GM06990 (cell line): ENCODE measurements at regions not wholly inside any gene's neighbourhood (a gene's known extent, or its start where the extent isn't known, plus 50 kb on each side); places are given as distances from the start of the nearest gene placed in this dataset.

Source experiments
- DNase-seq: peaks from one replicate; pipeline ENCODE4 v3.0.0-alpha.2; 2011; ENCODE audit not compliant: insufficient read length; ENCODE audit errors: extremely low read depth
- H3K27me3 ChIP-seq: replicated peaks from 2 replicates; pipeline ENCODE4 v1.6.0; 2011; ENCODE audit warnings: low read length; ENCODE audit not compliant: control insufficient read depth, insufficient read depth
- H3K36me3 ChIP-seq: 2 replicates; pipeline ENCODE4 v1.5.1; 2011; ENCODE audit warnings: low read length; ENCODE audit not compliant: control insufficient read depth, insufficient read depth
- H3K4me3 ChIP-seq: replicated peaks from 2 replicates; pipeline ENCODE4 v1.5.1; 2011; ENCODE audit warnings: low read depth, mild to moderate bottlenecking, control low read depth, low read length
- TF ChIP-seq, protein P1 (sequence below): IDR thresholded peaks from 2 replicates; pipeline ENCODE4 v1.5.1; 2011; ENCODE audit warnings: low read length, control low read depth, mild to moderate bottlenecking, inconsistent platforms; ENCODE audit not compliant: insufficient read depth, poor library complexity, severe bottlenecking

- TF ChIP-seq, protein P1, sequence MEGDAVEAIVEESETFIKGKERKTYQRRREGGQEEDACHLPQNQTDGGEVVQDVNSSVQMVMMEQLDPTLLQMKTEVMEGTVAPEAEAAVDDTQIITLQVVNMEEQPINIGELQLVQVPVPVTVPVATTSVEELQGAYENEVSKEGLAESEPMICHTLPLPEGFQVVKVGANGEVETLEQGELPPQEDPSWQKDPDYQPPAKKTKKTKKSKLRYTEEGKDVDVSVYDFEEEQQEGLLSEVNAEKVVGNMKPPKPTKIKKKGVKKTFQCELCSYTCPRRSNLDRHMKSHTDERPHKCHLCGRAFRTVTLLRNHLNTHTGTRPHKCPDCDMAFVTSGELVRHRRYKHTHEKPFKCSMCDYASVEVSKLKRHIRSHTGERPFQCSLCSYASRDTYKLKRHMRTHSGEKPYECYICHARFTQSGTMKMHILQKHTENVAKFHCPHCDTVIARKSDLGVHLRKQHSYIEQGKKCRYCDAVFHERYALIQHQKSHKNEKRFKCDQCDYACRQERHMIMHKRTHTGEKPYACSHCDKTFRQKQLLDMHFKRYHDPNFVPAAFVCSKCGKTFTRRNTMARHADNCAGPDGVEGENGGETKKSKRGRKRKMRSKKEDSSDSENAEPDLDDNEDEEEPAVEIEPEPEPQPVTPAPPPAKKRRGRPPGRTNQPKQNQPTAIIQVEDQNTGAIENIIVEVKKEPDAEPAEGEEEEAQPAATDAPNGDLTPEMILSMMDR, result no peak
Observed at GRCh38 chr4:135354876-135355275, 1153.3 kb upstream of the PABPC4L start.

GRCh38 chr4:135353008-135353407, 1151.4 kb upstream of the PABPC4L start:
- Histone ChIP-seq H3K4me3 (no peak overlapping the region), H3K36me3 (no peaks in the 10 kb centered on the region), H3K27me3 (no peaks in the 10 kb centered on the region)
- TF ChIP-seq, protein P1, result no peak
- no peak for DNase-seq

More at GRCh38 chr4:135354876-135355275, 1153.3 kb upstream of the PABPC4L start:
- DNase-seq, result no peak
- Histone ChIP-seq H3K27me3 (no peaks in the 10 kb centered on the region), H3K4me3 (no peak overlapping the region), H3K36me3 (no peaks in the 10 kb centered on the region)

DNA sequence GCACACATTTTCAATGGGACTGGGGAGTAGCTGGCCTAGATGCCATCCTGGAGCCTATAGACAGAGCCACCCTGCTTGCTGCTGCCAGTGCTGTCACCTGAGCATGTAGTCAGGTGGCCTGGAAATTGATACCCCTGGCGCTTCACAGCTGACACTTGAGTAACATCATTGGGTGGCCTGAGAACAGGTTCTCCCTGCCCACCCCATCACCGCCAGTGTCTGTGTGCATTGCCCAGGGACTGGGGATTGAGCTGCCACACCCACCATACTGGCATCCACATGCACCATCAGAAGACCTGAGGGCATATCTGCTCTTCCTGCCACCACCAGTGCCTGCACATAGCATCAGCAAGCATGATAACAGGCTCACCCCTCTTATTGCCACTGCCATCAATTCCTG, 1142.9 kb upstream of the PABPC4L start:
- no peaks in the 10 kb centered on the region for H3K36me3 ChIP-seq
- no peaks in the 10 kb centered on the region for H3K27me3 ChIP-seq
- DNase-seq, result no peak
- TF ChIP-seq, protein P1, result no peak
- H3K4me3 ChIP-seq, result no peak overlapping the region

DNA sequence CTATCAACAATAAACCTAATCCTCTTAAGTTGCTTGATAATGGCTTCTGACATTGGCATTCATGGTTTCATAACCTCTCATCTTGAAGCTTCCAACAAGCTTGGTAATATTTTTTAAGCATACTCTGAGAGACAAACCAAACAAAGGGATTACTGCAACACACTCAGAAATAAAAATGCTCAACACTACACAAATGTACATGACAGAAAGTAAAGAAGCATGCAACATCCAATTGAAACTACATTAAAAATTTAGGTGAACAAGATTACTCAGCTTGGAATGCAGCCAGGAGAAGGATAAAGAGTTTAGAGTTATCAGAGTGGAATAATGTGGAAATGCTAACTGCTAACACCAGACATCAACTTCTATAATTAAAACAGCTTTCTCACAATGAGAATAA, 1136.6 kb upstream of the PABPC4L start:
- no peak for DNase-seq
- Histone ChIP-seq H3K36me3 (no peaks in the 10 kb centered on the region), H3K27me3 (no peaks in the 10 kb centered on the region), H3K4me3 (no peak overlapping the region)
- TF ChIP-seq, protein P1, result no peak

DNA sequence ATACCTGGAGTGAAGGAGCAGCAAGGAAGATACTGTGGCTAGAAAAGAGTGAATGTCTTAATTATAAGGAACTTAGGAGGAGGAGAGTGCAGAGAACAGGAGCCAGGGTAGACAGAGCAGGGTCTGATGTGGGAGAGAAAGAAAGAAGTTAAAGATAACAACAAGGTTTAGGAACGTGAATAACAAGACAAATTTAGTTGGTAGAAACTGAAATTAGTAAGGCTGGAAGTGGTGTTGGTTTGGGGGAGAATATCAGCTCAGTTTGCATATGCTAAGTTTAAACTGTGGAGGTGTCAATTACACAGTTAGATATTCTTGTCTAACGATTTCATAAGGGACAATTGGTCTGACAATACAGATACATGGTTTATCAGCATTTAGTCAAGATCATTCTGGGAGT, 1123.7 kb upstream of the PABPC4L start:
- H3K4me3 ChIP-seq, result no peak overlapping the region
- no peak for DNase-seq
- no peaks in the 10 kb centered on the region for H3K27me3 ChIP-seq
- TF ChIP-seq, protein P1, result no peak
- H3K36me3 ChIP-seq, result no peaks in the 10 kb centered on the region

GRCh38 chr4:135319685-135320084, 1118.1 kb upstream of the PABPC4L start:
- H3K4me3 ChIP-seq, result no peak overlapping the region
- no peak for DNase-seq
- TF ChIP-seq, protein P1, result no peak
- H3K27me3 ChIP-seq, result no peaks in the 10 kb centered on the region
- H3K36me3 ChIP-seq, result no peaks in the 10 kb centered on the region
